ENCODE measurements at regions not wholly inside any gene's neighbourhood (a gene's known extent, or its start where the extent isn't known, plus 50 kb on each side); places are given as distances from the start of the nearest gene placed in this dataset.
"Not testable (repeated sequence)": the region's sequence is repeated elsewhere in the genome, so short reads cannot be mapped to it uniquely, and the experiment has no call there.

- TF ChIP-seq CTCF, POLR2A (IDR thresholded peaks at IDR 0.05): not testable (repeated sequence)
Measured at GRCh38 chr10:27335246-27335645, 94.6 kb upstream of the ACBD5 start.
